CD1c-positive myeloid dendritic cell (primary cell): ENCODE measurements at regions not wholly inside any gene's neighbourhood (a gene's known extent, or its start where the extent isn't known, plus 50 kb on each side); places are given as distances from the start of the nearest gene placed in this dataset.

Experiments
- DNase-seq: peaks from one replicate; pipeline ENCODE4 v3.0.0-alpha.2; 2016; ENCODE audit errors: extremely low spot score

GRCh38 chr11:8826139-8826786 is 84.7 kb upstream of the AKIP1 start:
- DNase-seq: no peak

DNA sequence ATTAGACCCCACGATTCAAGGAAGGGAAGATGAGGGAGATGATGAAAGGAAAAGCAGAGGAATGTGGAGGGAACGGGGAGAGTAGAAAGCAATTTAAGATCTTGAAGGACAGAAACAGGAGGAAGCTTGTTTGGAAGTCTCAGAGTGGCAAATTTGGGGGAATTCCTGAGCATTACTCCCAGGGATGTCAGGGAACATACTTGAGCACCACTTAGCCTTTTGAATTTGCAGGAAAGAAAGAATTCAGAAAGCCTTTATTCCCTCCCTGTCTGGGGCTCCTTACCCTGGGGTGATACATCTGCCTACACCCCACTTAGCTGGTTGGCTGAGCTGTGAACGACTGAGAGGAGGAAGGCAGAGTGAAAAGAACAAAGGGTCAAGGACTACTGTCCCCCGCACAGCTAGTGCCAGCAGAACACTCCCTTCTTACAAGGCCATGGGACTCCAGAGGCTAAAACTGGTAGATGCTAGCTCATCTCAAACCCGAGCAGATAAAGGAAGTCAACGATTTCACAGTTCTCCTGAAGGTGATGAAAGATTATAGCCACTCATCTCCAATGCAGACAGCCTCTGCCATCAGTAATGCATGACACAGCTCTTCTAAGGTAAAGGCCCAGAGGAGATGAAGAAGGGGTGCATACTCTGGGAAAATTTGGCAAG is 84.0 kb upstream of the AKIP1 start:
- peak; percentile 26 for DNase-seq

GRCh38 chr11:8828046-8828445 is 82.9 kb upstream of the AKIP1 start:
- no peak for DNase-seq

GRCh38 chr11:8828580-8829361 is 82.2 kb upstream of the AKIP1 start:
- peak; percentile 35 for DNase-seq

DNA sequence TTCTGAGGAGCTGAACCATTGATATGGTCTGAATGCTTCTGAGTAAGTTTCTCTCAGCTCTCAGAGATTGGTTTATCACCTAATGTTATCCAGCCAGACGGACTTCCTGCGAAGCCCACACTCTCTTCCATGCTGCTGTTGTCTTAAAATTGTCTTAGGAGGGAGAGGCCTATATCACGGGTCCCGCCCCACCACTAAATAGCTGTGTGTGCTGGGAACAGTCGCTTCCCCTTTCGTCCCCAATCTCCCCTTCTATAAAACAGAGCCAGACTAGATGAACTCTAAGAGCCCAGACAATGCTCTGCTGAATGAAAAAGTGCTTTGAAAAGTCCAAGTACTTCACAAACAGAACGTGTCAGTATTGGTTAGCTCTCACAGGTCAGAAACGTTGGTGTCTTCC is 81.4 kb upstream of the AKIP1 start:
- DNase-seq: no peak

DNA sequence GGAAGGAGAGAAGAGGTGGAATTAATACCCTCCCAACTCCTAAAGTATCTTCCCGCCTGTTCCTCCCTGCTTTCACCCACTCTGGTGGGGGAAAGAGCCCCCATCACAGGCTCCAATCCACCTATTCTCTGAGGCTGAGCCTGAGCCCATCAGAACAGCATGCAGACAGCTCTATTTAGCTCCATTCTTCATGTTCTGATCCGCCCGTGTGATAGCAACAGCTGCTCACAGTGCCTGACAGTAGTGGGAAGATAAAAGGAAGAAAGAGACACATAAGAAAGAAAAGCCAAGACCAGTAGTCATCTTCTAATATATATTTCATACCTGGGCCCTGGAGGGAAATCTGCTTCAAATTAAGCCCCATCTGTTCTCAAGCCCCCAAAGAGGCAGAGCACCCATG is 80.3 kb upstream of the AKIP1 start:
- DNase-seq: no peak

DNA sequence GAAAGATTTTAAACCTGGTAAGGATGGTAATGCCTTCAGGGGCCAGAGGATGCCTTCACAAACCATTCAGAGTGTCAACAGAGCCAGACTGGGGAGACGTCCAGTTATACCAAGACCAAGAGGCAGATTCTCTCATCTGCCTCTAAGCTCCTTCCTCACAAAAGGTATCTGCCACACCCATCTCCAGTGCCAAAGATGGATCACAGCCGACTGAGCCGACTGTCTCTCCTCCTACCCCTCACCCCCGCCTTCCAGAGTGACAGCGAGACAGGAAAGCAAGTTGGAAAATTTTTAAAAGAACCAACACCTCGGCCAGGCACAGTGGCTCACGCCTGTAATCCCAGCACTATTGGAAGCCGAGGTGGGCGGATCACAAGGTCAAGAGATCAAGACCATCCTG is 79.1 kb upstream of the AKIP1 start:
- DNase-seq: no peak

GRCh38 chr11:8832571-8833260 is 78.3 kb upstream of the AKIP1 start:
- DNase-seq: no peak

GRCh38 chr11:8833568-8834315 is 77.2 kb upstream of the AKIP1 start:
- DNase-seq: no peak

DNA sequence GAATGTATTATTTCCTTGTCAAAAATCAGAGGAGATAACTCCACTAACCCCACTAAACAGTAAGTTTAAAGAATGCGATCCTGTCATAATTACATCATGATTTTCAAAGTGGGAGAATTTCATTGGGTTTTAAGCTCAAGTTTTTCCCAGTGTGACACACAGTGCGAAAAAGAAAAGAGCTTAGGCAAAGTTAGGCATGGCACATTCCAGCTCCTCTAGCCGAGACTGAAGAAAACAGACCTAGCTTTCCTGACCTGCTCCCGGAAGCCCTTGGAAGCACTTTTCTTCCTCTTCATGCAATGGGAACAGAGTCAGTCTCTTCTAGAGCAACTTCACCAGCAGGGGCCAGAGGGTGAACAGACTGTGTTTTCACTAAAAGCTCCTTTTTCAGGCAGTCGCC is 76.6 kb upstream of the AKIP1 start:
- DNase-seq: no peak

- DNase-seq: no peak
Measured at GRCh38 chr11:8838248-8838647, 72.7 kb upstream of the AKIP1 start.

GRCh38 chr11:8839306-8839956 is 71.6 kb upstream of the AKIP1 start:
- no peak for DNase-seq

- DNase-seq: no peak
Measured at GRCh38 chr11:8839957-8840945, 70.7 kb upstream of the AKIP1 start.

- DNase-seq: no peak
Measured at GRCh38 chr11:8841899-8842298, 69.1 kb upstream of the AKIP1 start.

- DNase-seq: no peak
Measured at GRCh38 chr11:8858808-8859207, 52.2 kb upstream of the AKIP1 start.
